GM12878 (cell line): ENCODE measurements at regions not wholly inside any gene's neighbourhood (a gene's known extent, or its start where the extent isn't known, plus 50 kb on each side); places are given as distances from the start of the nearest gene placed in this dataset.
A peak's percentile ranks its signal among the peaks of the same experiment; 100 is the strongest.

ENCODE experiments used
- ATF2 ChIP-seq: IDR thresholded peaks from 2 replicates; pipeline ENCODE4 v1.6.1; 2012; ENCODE audit warnings: low read length, inconsistent platforms
- CBFB ChIP-seq: IDR thresholded peaks from 2 replicates; pipeline ENCODE4 v1.6.1; 2016; ENCODE audit warnings: antibody characterized with exemption, low read depth
- CHD1 ChIP-seq: IDR thresholded peaks from 2 replicates; pipeline ENCODE4 v1.6.1; 2012; ENCODE audit warnings: low read depth, low read length, improper control_type of control experiment
- CTCF ChIP-seq, 3 experiments: IDR thresholded peaks in 2 of 3; conservative IDR thresholded peaks in 1 of 3; 2 replicates each; pipeline ENCODE4 v1.5.1; 2011; ENCODE audit warnings: low read depth in 3 of 3, low read length in 3 of 3, mild to moderate bottlenecking in 3 of 3, control low read depth in 2 of 3, moderate library complexity in 2 of 3, inconsistent platforms in 1 of 3, mixed read lengths in 1 of 3; ENCODE audit not compliant: control insufficient read depth in 2 of 3, insufficient read depth in 1 of 3; ENCODE audit errors: extremely low read depth in 1 of 3
- DPF2 ChIP-seq: fragments of 450-650 bp; IDR thresholded peaks from 2 replicates; pipeline ENCODE4 v1.6.1; 2017; ENCODE audit warnings: mild to moderate bottlenecking
- E4F1 ChIP-seq: fragments of 450-650 bp; IDR thresholded peaks from 2 replicates; pipeline ENCODE4 v1.6.1; 2018; ENCODE audit warnings: borderline replicate concordance, mild to moderate bottlenecking; ENCODE audit not compliant: partially characterized antibody
- JUNB ChIP-seq: IDR thresholded peaks from 2 replicates; pipeline ENCODE4 v1.6.1; 2016; ENCODE audit warnings: antibody characterized with exemption, mild to moderate bottlenecking
- NR2C1 ChIP-seq: fragments of 450-650 bp; IDR thresholded peaks from 2 replicates; pipeline ENCODE4 v1.6.1; 2017; ENCODE audit warnings: antibody characterized with exemption, mild to moderate bottlenecking, moderate library complexity
- POLR2AphosphoS5 ChIP-seq: IDR thresholded peaks from 2 replicates; pipeline ENCODE4 v1.6.1; 2011; ENCODE audit warnings: mild to moderate bottlenecking, low read length, inconsistent platforms
- RELB ChIP-seq: fragments of 450-650 bp; IDR thresholded peaks from 2 replicates; pipeline ENCODE4 v1.6.1; 2017; ENCODE audit warnings: low read depth, mild to moderate bottlenecking, moderate library complexity
- SIX5 ChIP-seq: IDR thresholded peaks from 2 replicates; pipeline ENCODE4 v1.6.1; 2011; ENCODE audit warnings: mild to moderate bottlenecking, low read depth, low read length, moderate library complexity; ENCODE audit not compliant: severe bottlenecking
- SPI1 ChIP-seq: IDR thresholded peaks from 2 replicates; pipeline ENCODE4 v1.6.1; 2011; ENCODE audit warnings: low read depth, mild to moderate bottlenecking, low read length, moderate library complexity, borderline replicate concordance; ENCODE audit not compliant: insufficient read depth
- ZBED1 ChIP-seq: IDR thresholded peaks from 2 replicates; pipeline ENCODE4 v1.6.1; 2016; ENCODE audit warnings: borderline replicate concordance
- ZBTB33 ChIP-seq: fragments of 450-650 bp; IDR thresholded peaks from 2 replicates; pipeline ENCODE4 v1.6.1; 2017; ENCODE audit warnings: mild to moderate bottlenecking
- ZNF24 ChIP-seq: fragments of 450-650 bp; IDR thresholded peaks from 2 replicates; pipeline ENCODE4 v1.6.1; 2017; ENCODE audit warnings: antibody characterized with exemption, mild to moderate bottlenecking
- ZNF687 ChIP-seq: fragments of 450-650 bp; IDR thresholded peaks from 2 replicates; pipeline ENCODE4 v1.6.1; 2017; ENCODE audit warnings: mild to moderate bottlenecking, moderate library complexity
- ZSCAN29 ChIP-seq: fragments of 450-650 bp; IDR thresholded peaks from 2 replicates; pipeline ENCODE4 v1.6.1; 2017; ENCODE audit warnings: mild to moderate bottlenecking, moderate library complexity

GRCh38 chr3:152039887-152040286 lies 166.4 kb downstream of the SUCNR1 start (continued):
- TF ChIP-seq JUNB (peak; percentile 90), SIX5 (no peak), CBFB (no peak), DPF2 (no peak), ZSCAN29 (no peak), SPI1 (peak; percentile 90), POLR2AphosphoS5 (no peak), RELB (peak; percentile 47; the same call in 1 of the 2 replicates), CTCF (IDR thresholded peaks at IDR 0.05 in 2 of 3, conservative IDR thresholded peaks at IDR 0.05 in 1 of 3; ENCODE audit: control insufficient read depth in 2 of 3, extremely low read depth in 1 of 3, insufficient read depth in 1 of 3, low read depth in 3 of 3, low read length in 3 of 3) (no peak), NR2C1 (peak; percentile 58), ZBED1 (no peak), ZBTB33 (no peak), E4F1 (no peak), ZNF687 (no peak), CHD1 (no peak), ATF2 (peak; percentile 71), ZNF24 (no peak)
